Breast epithelium (tissue), 3 donors: ENCODE measurements at regions not wholly inside any gene's neighbourhood (a gene's known extent, or its start where the extent isn't known, plus 50 kb on each side); places are given as distances from the start of the nearest gene placed in this dataset.

Experiments
- POLR2A ChIP-seq: fragments of 450-650 bp; IDR thresholded peaks from one replicate; pipeline ENCODE4 v1.6.1; 2016; ENCODE audit warnings: antibody characterized with exemption, mild to moderate bottlenecking, moderate library complexity
- POLR2AphosphoS5 ChIP-seq, 3 donors: sonication (generic); formaldehyde crosslinking; IDR thresholded peaks; one replicate each; pipeline ENCODE4 v1.6.1; 2017; ENCODE audit warnings: antibody characterized with exemption in 3 of 3
- TF ChIP-seq, protein P1 (sequence below), 3 donors: fragments of 450-650 bp; IDR thresholded peaks; one replicate each; pipeline ENCODE4 v1.5.1; 2016 to 2017; ENCODE audit warnings: antibody characterized with exemption in 3 of 3, mild to moderate bottlenecking in 3 of 3, moderate library complexity in 3 of 3

DNA sequence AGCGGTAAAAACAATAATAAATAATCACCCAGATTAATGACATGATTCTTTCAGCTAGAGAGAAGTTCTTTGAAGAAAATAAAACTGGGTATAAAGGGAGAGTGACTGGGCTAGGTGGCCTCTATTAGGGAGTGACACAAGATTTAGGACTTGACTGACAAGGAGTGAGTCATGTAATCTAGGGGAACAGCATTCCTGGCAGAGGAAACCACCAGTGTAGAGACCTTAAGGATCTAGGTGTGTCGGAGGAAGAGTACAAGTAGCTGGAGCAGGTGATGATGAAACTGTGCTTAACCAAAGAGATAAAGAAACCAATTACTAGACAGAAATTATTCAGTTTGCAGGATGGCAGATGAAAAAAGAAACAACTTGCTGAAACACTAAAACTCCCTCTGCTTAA lies 248.0 kb downstream of the RFC3 start:
- TF ChIP-seq, protein P1, sequence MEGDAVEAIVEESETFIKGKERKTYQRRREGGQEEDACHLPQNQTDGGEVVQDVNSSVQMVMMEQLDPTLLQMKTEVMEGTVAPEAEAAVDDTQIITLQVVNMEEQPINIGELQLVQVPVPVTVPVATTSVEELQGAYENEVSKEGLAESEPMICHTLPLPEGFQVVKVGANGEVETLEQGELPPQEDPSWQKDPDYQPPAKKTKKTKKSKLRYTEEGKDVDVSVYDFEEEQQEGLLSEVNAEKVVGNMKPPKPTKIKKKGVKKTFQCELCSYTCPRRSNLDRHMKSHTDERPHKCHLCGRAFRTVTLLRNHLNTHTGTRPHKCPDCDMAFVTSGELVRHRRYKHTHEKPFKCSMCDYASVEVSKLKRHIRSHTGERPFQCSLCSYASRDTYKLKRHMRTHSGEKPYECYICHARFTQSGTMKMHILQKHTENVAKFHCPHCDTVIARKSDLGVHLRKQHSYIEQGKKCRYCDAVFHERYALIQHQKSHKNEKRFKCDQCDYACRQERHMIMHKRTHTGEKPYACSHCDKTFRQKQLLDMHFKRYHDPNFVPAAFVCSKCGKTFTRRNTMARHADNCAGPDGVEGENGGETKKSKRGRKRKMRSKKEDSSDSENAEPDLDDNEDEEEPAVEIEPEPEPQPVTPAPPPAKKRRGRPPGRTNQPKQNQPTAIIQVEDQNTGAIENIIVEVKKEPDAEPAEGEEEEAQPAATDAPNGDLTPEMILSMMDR (IDR thresholded peaks at IDR 0.05) = no peak
- TF ChIP-seq POLR2AphosphoS5 (IDR thresholded peaks at IDR 0.05) (no peak), POLR2A (no peak)
